A172 (cell line): ENCODE measurements at regions not wholly inside any gene's neighbourhood (a gene's known extent, or its start where the extent isn't known, plus 50 kb on each side); places are given as distances from the start of the nearest gene placed in this dataset.
"Not testable (repeated sequence)": the region's sequence is repeated elsewhere in the genome, so short reads cannot be mapped to it uniquely, and the experiment has no call there.

Experiments
- DNase-seq: peaks from one replicate; pipeline ENCODE4 v3.0.0-alpha.2; 2015; ENCODE audit warnings: low spot score

- not testable (repeated sequence) for DNase-seq
These were observed 394.0 kb upstream of the SLC10A2 start for GRCh38 chr13:103460246-103460645.

DNA sequence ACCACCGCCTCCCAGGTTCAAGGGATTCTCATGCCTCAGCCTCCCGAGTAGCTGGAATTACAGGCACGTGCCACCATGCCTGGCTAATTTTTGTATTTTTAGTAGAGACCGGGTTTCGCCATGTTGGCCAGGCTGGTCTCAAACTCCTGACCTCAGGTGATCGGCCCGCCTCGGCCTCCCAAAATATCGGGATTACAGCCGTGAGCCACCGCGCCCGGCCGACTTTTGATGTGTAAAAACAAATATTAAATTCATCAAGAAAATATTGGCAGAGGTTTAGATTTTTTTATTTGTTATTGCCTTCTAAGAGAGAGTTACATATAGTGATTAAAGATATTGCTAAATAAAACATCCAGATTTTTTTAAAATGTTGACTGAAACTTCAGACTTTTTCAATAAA is 390.8 kb upstream of the SLC10A2 start:
- not testable (repeated sequence) for DNase-seq

GRCh38 chr13:103451656-103452055 is 385.4 kb upstream of the SLC10A2 start:
- DNase-seq: no peak

- no peak for DNase-seq
These were observed 377.4 kb upstream of the SLC10A2 start for GRCh38 chr13:103443604-103444003.

GRCh38 chr13:103437651-103438050 is 371.4 kb upstream of the SLC10A2 start:
- DNase-seq: no peak

- no peak for DNase-seq
These were observed 369.9 kb upstream of the SLC10A2 start for GRCh38 chr13:103436057-103436654.

DNA sequence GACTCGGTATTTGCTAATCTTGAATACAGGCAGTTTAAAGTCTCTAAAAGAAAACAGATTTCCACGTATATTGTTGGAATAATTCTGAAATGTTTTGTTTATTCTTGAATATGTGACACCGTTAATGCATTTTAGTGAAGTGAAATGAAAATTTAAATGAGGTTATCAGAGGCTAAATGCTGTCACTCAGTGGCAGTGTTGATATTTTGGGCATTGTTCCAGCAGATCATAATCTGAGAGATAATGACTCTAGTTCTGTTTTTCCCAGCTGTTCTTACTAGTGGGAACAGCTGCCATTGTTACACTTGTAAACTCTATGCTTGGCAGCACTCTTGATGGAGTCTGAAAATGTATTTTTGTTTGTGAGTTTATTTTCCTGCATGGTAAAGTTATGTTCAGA is 365.6 kb upstream of the SLC10A2 start:
- no peak for DNase-seq

- DNase-seq: peak; percentile 11
These were observed 364.2 kb upstream of the SLC10A2 start for GRCh38 chr13:103430368-103430767.

DNA sequence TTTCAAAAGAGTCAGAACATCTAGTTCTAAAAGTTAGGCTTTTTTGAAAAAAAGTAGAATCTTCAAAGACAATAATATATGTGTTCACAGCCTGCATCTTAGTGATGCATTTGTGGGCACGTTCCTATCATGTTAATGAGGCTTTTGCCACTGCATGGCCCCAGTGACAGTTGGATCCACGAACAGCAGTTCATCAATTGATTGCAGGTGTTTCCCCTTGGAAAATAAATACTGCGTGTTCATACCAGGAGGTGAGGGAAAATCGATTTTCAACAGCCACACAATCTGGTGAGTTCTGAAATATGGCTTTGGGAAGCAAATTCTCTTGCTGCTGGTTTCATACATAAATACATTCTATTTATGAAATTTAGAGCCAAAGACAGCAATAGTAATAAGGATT is 343.8 kb upstream of the SLC10A2 start:
- DNase-seq: no peak

DNA sequence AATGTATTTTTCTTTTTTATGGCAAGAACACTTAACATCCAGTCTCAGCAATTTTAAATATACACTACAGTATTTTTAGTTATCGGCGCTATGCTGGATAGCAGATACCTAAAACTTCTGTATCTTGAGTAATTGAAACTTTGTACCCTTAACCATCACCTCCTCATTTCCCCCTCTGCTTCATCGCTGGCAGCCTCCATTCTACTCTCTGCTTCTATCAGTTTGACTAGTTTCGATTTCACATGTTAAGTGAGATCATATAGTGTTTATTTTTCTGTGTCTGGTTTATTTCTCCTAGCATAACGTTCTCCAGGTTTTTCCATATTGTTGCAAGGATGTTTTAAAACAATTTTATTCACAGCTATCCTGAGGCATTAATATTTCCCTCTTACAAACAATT is 340.8 kb upstream of the SLC10A2 start:
- no peak for DNase-seq

DNA sequence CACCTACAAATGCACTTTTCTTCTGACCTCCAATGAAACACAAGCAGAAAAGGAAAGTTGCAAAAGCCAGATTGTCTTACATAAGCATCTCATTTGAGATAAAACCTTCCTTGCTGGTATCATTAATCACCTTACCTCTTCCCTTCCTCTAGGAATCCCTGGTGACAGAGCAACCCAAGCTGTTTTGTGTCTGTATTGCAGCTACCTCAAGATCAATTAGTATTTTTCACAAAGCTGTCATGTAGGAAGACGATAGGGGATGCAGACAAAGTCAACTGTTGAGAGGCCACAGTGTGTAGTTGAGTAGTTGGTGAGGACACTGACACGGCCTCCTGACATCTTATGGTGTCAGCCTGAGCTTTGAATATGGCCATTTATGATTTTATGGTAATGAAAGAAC is 339.1 kb upstream of the SLC10A2 start:
- DNase-seq: no peak

GRCh38 chr13:103403814-103404213 is 337.6 kb upstream of the SLC10A2 start:
- no peak for DNase-seq

DNA sequence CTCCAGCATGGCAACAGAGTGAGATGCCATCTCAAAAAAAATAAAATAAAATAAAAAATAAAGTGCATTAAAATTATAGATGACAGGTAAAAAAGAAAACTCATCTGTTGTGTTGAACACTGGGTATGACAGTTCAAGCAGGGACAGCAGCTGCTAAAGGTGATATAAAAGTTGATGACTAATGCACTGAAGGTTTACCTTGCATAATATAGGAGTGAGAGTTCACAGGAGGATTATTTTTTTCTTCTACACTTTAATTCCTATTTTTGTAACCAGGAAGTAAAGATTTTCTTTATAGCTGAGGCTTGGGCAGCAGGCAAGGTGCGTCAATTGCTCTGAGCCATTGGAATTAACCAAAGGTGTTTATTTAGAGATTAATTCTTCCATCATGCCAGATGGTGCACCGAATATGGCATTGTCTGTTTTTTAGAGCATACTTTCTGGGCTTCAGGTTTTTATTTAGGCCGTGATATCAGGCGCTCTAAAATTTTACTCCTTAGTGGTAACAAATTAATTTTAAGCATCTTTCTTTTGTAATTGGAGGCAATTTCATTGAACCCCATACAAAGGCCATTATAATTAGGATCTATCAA is 337.0 kb upstream of the SLC10A2 start:
- no peak for DNase-seq

GRCh38 chr13:103395139-103395538 is 328.9 kb upstream of the SLC10A2 start:
- no peak for DNase-seq

DNA sequence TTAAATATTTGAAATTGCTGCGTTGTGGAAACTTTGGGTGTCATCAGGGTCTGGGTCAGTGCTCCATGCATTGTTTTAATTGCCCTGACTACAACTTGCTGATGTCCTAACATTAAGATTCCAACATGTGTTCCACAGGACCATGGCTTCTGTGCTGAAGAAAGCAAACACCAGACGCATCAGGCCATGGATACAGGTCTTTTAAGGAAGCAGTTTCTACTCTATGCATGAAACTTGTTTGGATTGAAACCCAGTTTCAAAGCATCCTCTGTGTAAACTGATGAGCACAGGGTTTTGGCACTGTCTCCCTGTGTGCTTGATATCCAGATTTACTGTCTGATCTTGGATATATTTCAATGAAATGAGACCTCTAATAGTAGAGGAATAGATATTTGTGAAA is 328.4 kb upstream of the SLC10A2 start:
- DNase-seq: no peak

DNA sequence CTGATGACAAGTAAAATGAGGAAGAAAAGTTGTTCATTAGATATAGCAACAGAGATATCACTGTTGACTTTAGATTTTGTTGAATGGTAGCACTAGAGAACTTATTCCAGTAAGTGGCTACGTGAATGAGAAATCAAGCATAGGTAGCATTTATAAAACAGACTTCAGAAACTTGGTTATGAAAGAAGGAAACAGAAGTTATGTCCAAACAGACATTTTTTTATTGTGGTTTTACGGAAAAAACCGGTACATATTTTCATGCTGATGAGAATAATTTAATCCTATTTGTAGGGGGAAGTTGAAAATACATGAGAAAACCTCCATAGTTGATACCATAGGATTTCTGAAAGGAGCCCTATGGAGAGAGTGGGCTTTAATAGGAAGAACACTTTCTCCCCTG is 325.7 kb upstream of the SLC10A2 start:
- DNase-seq: no peak

GRCh38 chr13:103388839-103389238 is 322.6 kb upstream of the SLC10A2 start:
- DNase-seq: no peak

DNA sequence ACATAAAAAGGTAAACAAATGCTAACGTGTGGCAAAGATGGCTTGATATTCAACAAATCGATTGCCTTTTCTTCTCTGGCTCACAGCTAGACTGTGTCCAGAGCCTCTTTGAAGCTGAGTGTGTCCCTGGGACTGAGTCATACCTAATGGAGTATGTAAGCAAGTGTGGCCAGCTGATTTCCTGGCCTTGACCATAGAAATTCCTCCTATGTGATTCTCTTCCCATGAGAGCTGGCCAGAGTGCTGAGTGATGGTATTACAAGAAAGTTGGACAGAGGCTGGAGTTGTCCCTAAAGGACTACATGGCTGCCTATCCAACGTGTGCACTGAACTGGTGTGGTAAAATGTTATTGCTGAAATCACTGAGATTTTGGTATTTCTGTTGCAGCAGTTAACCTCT is 320.1 kb upstream of the SLC10A2 start:
- DNase-seq: peak; percentile 53

DNA sequence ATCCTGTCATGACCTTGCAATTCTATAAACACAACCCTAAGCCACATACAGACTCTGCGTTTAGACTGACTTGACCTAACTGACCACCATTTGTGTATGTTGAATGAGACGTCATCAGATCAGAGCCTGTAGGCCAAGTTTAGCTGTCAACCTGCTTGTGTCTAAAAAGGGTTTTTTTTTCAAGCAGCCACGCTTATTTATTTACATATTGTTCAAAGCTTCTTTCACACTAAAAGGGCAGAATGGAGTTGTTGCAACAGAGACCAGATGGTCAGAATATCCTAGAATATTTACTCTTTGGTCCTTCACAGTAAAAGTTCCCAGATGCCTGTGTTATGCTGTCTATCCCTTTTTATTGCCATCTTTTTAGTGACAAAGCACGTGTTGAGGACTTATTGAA is 307.7 kb upstream of the SLC10A2 start:
- no peak for DNase-seq

DNA sequence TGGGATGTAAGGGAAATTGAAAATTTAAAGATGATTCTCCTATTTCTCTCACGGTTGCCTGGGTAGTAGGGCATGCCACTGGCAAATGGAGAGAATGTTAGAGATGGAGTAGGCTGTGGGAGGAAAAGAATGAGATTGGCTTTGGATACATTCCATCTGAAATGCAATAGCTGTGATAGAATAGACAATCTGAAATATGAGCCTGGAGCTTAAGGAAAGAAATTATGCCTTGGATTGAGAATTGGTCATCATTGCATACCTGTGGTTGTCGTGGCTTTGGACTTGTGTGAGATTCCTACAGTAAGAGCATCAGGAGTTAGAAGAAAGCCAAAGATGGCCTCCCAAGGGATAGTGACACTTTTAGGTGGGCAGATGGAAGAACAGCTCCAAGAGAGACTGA is 305.1 kb upstream of the SLC10A2 start:
- DNase-seq: no peak

DNA sequence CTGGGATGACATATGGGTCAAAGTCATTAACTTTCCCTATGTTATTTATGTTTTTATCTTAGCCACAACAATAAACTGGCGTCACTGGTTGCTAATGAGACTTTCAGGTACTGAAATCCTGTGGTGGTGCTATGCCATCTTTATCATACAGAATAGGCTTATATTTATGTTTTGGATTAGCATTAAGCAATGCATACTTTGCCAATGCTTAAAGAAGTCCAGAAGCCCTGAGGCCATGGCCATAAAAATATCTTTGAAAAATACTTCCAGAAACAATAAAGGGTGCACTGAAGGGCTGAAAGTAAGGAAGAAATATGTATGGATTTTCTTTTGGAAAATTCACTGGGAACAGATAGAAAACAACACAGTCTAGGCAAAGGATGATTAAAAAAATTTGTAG is 304.6 kb upstream of the SLC10A2 start:
- no peak for DNase-seq

DNA sequence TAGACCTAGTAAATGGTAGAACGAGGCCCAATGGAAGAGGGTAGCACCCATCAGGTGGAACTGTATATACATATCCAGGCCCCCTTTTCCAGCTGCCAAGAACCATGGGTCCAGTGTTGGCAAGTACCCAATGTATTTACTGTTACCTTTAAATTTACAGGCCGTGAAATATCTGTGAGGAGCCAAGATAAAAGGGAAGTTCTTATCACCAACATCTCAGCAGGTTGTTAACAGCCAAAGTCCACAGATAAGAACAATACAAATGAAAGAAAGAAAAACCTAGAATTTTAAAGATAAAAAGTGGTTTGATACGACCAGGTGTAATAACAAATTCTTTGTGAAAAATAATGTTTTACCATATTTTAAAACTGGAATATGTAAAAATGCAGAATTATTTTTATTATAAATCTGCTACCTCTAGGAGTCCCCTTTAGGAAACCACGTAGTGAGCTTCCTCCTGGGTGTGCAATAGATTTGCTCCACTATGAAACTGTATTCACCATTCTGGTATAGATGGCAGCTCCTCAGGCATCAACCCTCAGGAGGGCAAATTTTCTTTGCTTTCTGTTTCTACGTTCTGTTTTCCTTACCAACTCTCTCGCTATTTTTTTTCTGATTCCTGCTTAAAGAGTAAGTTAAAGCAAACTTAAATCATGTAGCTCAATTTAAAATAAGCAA is 292.2 kb upstream of the SLC10A2 start:
- no peak for DNase-seq

DNA sequence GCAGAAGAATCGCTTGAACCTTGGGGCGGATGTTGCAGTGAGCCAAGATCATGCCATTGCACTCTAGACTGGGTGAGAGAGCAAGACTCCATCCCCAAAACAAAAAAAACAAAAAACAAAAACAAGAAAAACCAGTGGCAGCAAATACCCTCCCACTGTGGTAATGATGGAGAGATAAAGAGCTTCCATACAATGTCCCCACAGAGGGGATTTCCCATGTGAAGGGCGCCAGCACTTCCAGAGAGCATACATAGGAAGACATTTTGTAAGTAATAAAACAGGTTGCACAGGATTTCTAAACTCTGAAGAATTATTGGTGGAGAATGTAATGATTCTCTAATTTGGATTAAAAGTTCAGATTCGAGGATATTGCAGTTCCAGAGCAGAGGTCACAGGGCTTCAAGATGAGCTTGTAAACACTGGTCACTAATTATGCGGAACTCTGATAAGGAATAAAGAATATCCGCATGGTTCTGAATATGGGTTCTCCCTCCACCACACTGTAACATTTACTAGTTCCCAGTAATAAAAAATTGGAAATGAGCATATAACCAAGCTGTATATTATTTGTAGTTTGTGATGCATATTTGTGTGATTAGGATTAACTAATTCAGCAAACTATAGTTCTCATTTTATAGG is 290.1 kb upstream of the SLC10A2 start:
- DNase-seq: no peak
